WTC11 (cell line): ENCODE measurements at regions not wholly inside any gene's neighbourhood (a gene's known extent, or its start where the extent isn't known, plus 50 kb on each side); places are given as distances from the start of the nearest gene placed in this dataset.
"Not testable (repeated sequence)": the region's sequence is repeated elsewhere in the genome, so short reads cannot be mapped to it uniquely, and the experiment has no call there.

Experiments
- ATAC-seq: fragments of 200-7000 bp; cut with Tn5 transposase; 2 replicates; pipeline ENCODE4 v1.10.0; 2021; ENCODE audit warnings: mild to moderate bottlenecking, moderate library complexity
- CTCF ChIA-PET: fragments of 300-600 bp; sonication (Branson Sonifier 250); formaldehyde crosslinking; loops from one replicate; lab custom pipeline; 2021; ENCODE audit warnings: antibody characterized with exemption; lab: Charles Lee
- POLR2A ChIA-PET: fragments of 350-600 bp; sonication (Branson Sonifier 250); formaldehyde crosslinking; loops from one replicate; lab custom pipeline; 2021; ENCODE audit warnings: antibody characterized with exemption; lab: Charles Lee
- DNase-seq: peaks from one replicate; pipeline ENCODE4 v3.0.0; 2021; ENCODE audit warnings: low spot score
- H3K27ac Mint-ChIP-seq: 2 replicates; pipeline ENCODE4 v1.8.0; 2021; ENCODE audit warnings: mixed read lengths
- H3K27me3 Mint-ChIP-seq: 2 replicates; pipeline ENCODE4 v1.8.0; 2021; ENCODE audit warnings: low read depth, mild to moderate bottlenecking, moderate library complexity, mixed read lengths
- H3K36me3 Mint-ChIP-seq: 2 replicates; pipeline ENCODE4 v1.8.0; 2021; ENCODE audit warnings: mixed read lengths
- H3K4me1 Mint-ChIP-seq: 2 replicates; pipeline ENCODE4 v1.8.0; 2022; ENCODE audit warnings: mixed read lengths
- H3K4me3 Mint-ChIP-seq: 2 replicates; pipeline ENCODE4 v1.8.0; 2021; ENCODE audit warnings: mild to moderate bottlenecking, moderate library complexity, mixed read lengths
- H3K9me3 Mint-ChIP-seq: 2 replicates; pipeline ENCODE4 v1.8.0; 2021; ENCODE audit warnings: mixed read lengths
- ATF6 ChIP-seq: sonication (generic); formaldehyde crosslinking; IDR thresholded peaks from 2 replicates; pipeline ENCODE4 v1.8.1; 2023; ENCODE audit warnings: mild to moderate bottlenecking, missing genetic modification reagents
- CDX4 ChIP-seq: fragments of 250-450 bp; sonication (Bioruptor Pico); IDR thresholded peaks from 2 replicates; pipeline ENCODE4 v1.9.0; 2021; ENCODE audit warnings: moderate library complexity, mild to moderate bottlenecking, inconsistent platforms, borderline replicate concordance
- CREM ChIP-seq: sonication (generic); formaldehyde crosslinking; IDR thresholded peaks from 2 replicates; pipeline ENCODE4 v1.8.1; 2022; ENCODE audit warnings: mild to moderate bottlenecking, missing genetic modification reagents, moderate library complexity
- EMX1 ChIP-seq: fragments of 250-450 bp; sonication (Bioruptor Pico); IDR thresholded peaks from 2 replicates; pipeline ENCODE4 v1.8.0; 2021; ENCODE audit warnings: mild to moderate bottlenecking
- GTF2I ChIP-seq: fragments of 250-450 bp; sonication (Bioruptor Pico); conservative IDR thresholded peaks from 2 replicates; pipeline ENCODE4 v1.4.0; 2021; ENCODE audit warnings: mild to moderate bottlenecking
- HMGA2 ChIP-seq: fragments of 250-450 bp; sonication (Bioruptor Pico); IDR thresholded peaks from 2 replicates; pipeline ENCODE4 v1.4.0; 2021; ENCODE audit warnings: mild to moderate bottlenecking, moderate library complexity
- MLX ChIP-seq: sonication (generic); formaldehyde crosslinking; IDR thresholded peaks from 2 replicates; pipeline ENCODE4 v1.8.1; 2023; ENCODE audit warnings: mild to moderate bottlenecking, missing genetic modification reagents, moderate library complexity
- STAT6 ChIP-seq: sonication (generic); formaldehyde crosslinking; conservative IDR thresholded peaks from 2 replicates; pipeline ENCODE4 v1.8.1; 2023; ENCODE audit warnings: mild to moderate bottlenecking, low read depth, missing genetic modification reagents, moderate library complexity
- USF2 ChIP-seq: sonication (generic); formaldehyde crosslinking; IDR thresholded peaks from 2 replicates; pipeline ENCODE4 v1.8.1; 2023; ENCODE audit warnings: mild to moderate bottlenecking, missing genetic modification reagents, moderate library complexity
- ZNF219 ChIP-seq: sonication (generic); formaldehyde crosslinking; IDR thresholded peaks from 2 replicates; pipeline ENCODE4 v1.8.0; 2023; ENCODE audit warnings: missing genetic modification reagents, mild to moderate bottlenecking, borderline replicate concordance
- ZNF281 ChIP-seq: sonication (generic); formaldehyde crosslinking; IDR thresholded peaks from 2 replicates; pipeline ENCODE4 v1.8.0; 2023; ENCODE audit warnings: mild to moderate bottlenecking, missing genetic modification reagents
- ZNF532 ChIP-seq: fragments of 250-450 bp; sonication (Bioruptor Pico); IDR thresholded peaks from 2 replicates; pipeline ENCODE4 v1.9.0; 2021; ENCODE audit warnings: mild to moderate bottlenecking, borderline replicate concordance

- H3K9me3 Mint-ChIP-seq = peaks cover 18% of the 10 kb centered on the region
- ChIA-PET CTCF (no interaction called here), POLR2A (no interaction called here)
- TF ChIP-seq CREM (CRISPR knock-in tag) (no peak), ZNF219 (CRISPR knock-in tag) (no peak), HMGA2 (CRISPR knock-in tag) (no peak), GTF2I (CRISPR knock-in tag) (no peak)
- TF ChIP-seq, all 79 proteins: peak for 0
- DNase-seq (no peak), ATAC-seq (no peak)
- peaks cover 6% of the 10 kb centered on the region; the same call in 1 of the 2 replicates for H3K36me3 Mint-ChIP-seq
- no peak overlapping the region for H3K4me3 Mint-ChIP-seq
- peak overlapping the region; percentile 81; the same call in 1 of the 2 replicates for H3K27ac Mint-ChIP-seq
- peaks cover 35% of the 10 kb centered on the region for H3K4me1 Mint-ChIP-seq
- H3K27me3 Mint-ChIP-seq = no peaks in the 10 kb centered on the region; the same call in 1 of the 2 replicates
These were observed 75.8 kb upstream of the WAC start for GRCh38 chr10:28457110-28457509.

- peak overlapping the region; percentile 81; the same call in 1 of the 2 replicates for H3K27ac Mint-ChIP-seq
- CTCF ChIA-PET = interaction anchor here (2.7 kb wide), 1 partner anchor 64 kb away, joined by 9 read pairs; no protein-coding TSS in a partner anchor
- peaks cover 35% of the 10 kb centered on the region for H3K4me1 Mint-ChIP-seq
- DNase-seq, H3K4me3 Mint-ChIP-seq, ATAC-seq, H3K27me3 Mint-ChIP-seq, POLR2A ChIA-PET, H3K36me3 Mint-ChIP-seq: not testable (repeated sequence)
- peaks cover 18% of the 10 kb centered on the region for H3K9me3 Mint-ChIP-seq
These were observed 75.0 kb upstream of the WAC start for GRCh38 chr10:28457873-28458272.

- H3K9me3 Mint-ChIP-seq = peaks cover 11% of the 10 kb centered on the region
- H3K4me3 Mint-ChIP-seq = no peak overlapping the region
- H3K4me1 Mint-ChIP-seq = peaks cover 35% of the 10 kb centered on the region
- TF ChIP-seq CDX4 (CRISPR knock-in tag) (no peak), STAT6 (CRISPR knock-in tag) (no peak), ATF6 (CRISPR knock-in tag) (no peak), USF2 (CRISPR knock-in tag) (no peak), MLX (CRISPR knock-in tag) (no peak), ZNF281 (CRISPR knock-in tag) (no peak), EMX1 (no peak), ZNF532 (no peak)
- TF ChIP-seq, all 79 proteins: peak for 0
- Mint-ChIP-seq H3K27me3 (no peaks in the 10 kb centered on the region; the same call in 1 of the 2 replicates), H3K27ac (peak overlapping the region; percentile 95), H3K36me3 (no peaks in the 10 kb centered on the region)
- ChIA-PET CTCF (interaction anchor here (0.6 to 2.7 kb wide), 7 partner anchors 10 to 260 kb away, joined by 3 to 9 read pairs (median 3); no protein-coding TSS in a partner anchor), POLR2A (interaction anchor here (1.3 kb wide), 1 partner anchor 73 kb away, joined by 4 read pairs; no protein-coding TSS in a partner anchor)
- DNase-seq (no peak), ATAC-seq (peak; percentile 89)
These were observed 73.3 kb upstream of the WAC start for GRCh38 chr10:28459453-28460144.
